Smooth muscle cell (in vitro differentiated cells): ENCODE measurements at regions not wholly inside any gene's neighbourhood (a gene's known extent, or its start where the extent isn't known, plus 50 kb on each side); places are given as distances from the start of the nearest gene placed in this dataset.
"Not testable (repeated sequence)": the region's sequence is repeated elsewhere in the genome, so short reads cannot be mapped to it uniquely, and the experiment has no call there.

Experiments
- DNase-seq: peaks from one replicate; lab custom pipeline; 2025; ENCODE audit not compliant: unreplicated experiment; lab: John Stamatoyannopoulos, UW
- H2AFZ ChIP-seq: fragments of 200-600 bp; sonication (generic); 2 replicates; pipeline ENCODE4 v1.6.0; 2016; ENCODE audit warnings: antibody characterized with exemption, low read depth, mild to moderate bottlenecking
- H3F3A ChIP-seq: fragments of 200-600 bp; sonication (generic); 2 replicates; pipeline ENCODE4 v1.6.0; 2017; ENCODE audit warnings: antibody characterized with exemption, low read depth
- H3K27ac ChIP-seq: fragments of 200-600 bp; sonication (generic); 2 replicates; pipeline ENCODE4 v1.5.1; 2016; ENCODE audit warnings: low read depth, mild to moderate bottlenecking
- H3K27me3 ChIP-seq: fragments of 200-600 bp; sonication (generic); 2 replicates; pipeline ENCODE4 v1.6.1; 2016; ENCODE audit warnings: low read depth, mild to moderate bottlenecking
- H3K36me3 ChIP-seq: fragments of 200-600 bp; sonication (generic); 2 replicates; pipeline ENCODE4 v1.5.1; 2016; ENCODE audit warnings: low read depth
- H3K4me1 ChIP-seq: fragments of 200-600 bp; sonication (generic); 2 replicates; pipeline ENCODE4 v1.5.1; 2016; ENCODE audit warnings: low read depth
- H3K4me2 ChIP-seq: fragments of 200-600 bp; sonication (generic); 2 replicates; pipeline ENCODE4 v1.6.0; 2016; ENCODE audit warnings: mild to moderate bottlenecking
- H3K4me3 ChIP-seq: fragments of 200-600 bp; sonication (generic); 2 replicates; pipeline ENCODE4 v1.5.1; 2016; ENCODE audit warnings: mild to moderate bottlenecking
- H3K79me2 ChIP-seq: fragments of 200-600 bp; sonication (generic); 2 replicates; pipeline ENCODE4 v1.6.0; 2016; ENCODE audit warnings: low read depth, mild to moderate bottlenecking
- H3K9ac ChIP-seq: fragments of 200-600 bp; sonication (generic); 2 replicates; pipeline ENCODE4 v1.6.0; 2016; ENCODE audit warnings: low read depth
- H3K9me3 ChIP-seq: fragments of 200-600 bp; sonication (generic); replicated peaks from 2 replicates; pipeline ENCODE4 v1.5.1; 2016; ENCODE audit warnings: low read depth
- H4K20me1 ChIP-seq: fragments of 200-600 bp; sonication (generic); 2 replicates; pipeline ENCODE4 v1.6.0; 2016; ENCODE audit warnings: low read depth
- CTCF ChIP-seq: fragments of 200-600 bp; sonication (generic); IDR thresholded peaks from 2 replicates; pipeline ENCODE4 v1.5.1; 2017; ENCODE audit warnings: borderline replicate concordance, mild to moderate bottlenecking, antibody characterized with exemption; ENCODE audit not compliant: insufficient read depth, poor library complexity, severe bottlenecking
- WGBS: methylation state at CpG from one replicate; pipeline ENCODE4 v1.1.7; 2016; ENCODE audit warnings: low lambda C conversion rate; 5-methylcytosine and 5-hydroxymethylcytosine counted together

- H3K36me3 ChIP-seq: no peaks in the 10 kb centered on the region
- 93% methylated on average over 1 of the region's 1 CpG for WGBS
- TF ChIP-seq CTCF: no peak
Measured at GRCh38 chr5:25255128-25255527, 610.4 kb upstream of the CDH10 start.

GRCh38 chr5:25241981-25242380 lies 597.2 kb upstream of the CDH10 start:
- H3K4me2 ChIP-seq: no peak overlapping the region
- no peaks in the 10 kb centered on the region for H3K79me2 ChIP-seq
- H3K4me3 ChIP-seq: no peak overlapping the region
- no peak overlapping the region for H3K9ac ChIP-seq
- no peaks in the 10 kb centered on the region for H3F3A ChIP-seq
- no peak overlapping the region for H3K27ac ChIP-seq
- H3K27me3 ChIP-seq: peaks cover 45% of the 10 kb centered on the region
- no peak for DNase-seq
- H4K20me1 ChIP-seq: no peaks in the 10 kb centered on the region
- no peak overlapping the region for H2AFZ ChIP-seq
- H3K36me3 ChIP-seq: no peaks in the 10 kb centered on the region
- TF ChIP-seq CTCF: no peak
- 42% methylated on average over 4 of the region's 4 CpGs for WGBS
- H3K9me3 ChIP-seq: no peaks in the 10 kb centered on the region
- no peaks in the 10 kb centered on the region for H3K4me1 ChIP-seq

More at GRCh38 chr5:25255128-25255527, 610.4 kb upstream of the CDH10 start:
- Histone ChIP-seq H3K27ac (no peak overlapping the region), H3K9me3 (no peaks in the 10 kb centered on the region), H3K4me3 (no peak overlapping the region), H3K9ac (no peak overlapping the region), H3K4me2 (no peak overlapping the region), H3K27me3 (peaks cover 50% of the 10 kb centered on the region), H3F3A (no peaks in the 10 kb centered on the region), H3K79me2 (no peaks in the 10 kb centered on the region), H2AFZ (no peak overlapping the region), H3K4me1 (no peaks in the 10 kb centered on the region), H4K20me1 (no peaks in the 10 kb centered on the region)
- no peak for DNase-seq

GRCh38 chr5:25238720-25239119 lies 593.9 kb upstream of the CDH10 start:
- not testable (repeated sequence) for H4K20me1 ChIP-seq, H3F3A ChIP-seq, H3K9me3 ChIP-seq, H3K4me1 ChIP-seq, H3K4me2 ChIP-seq, H3K27ac ChIP-seq, H3K79me2 ChIP-seq, H2AFZ ChIP-seq, H3K9ac ChIP-seq, H3K36me3 ChIP-seq, H3K4me3 ChIP-seq, DNase-seq
- peaks cover 23% of the 10 kb centered on the region for H3K27me3 ChIP-seq
- 93% methylated on average over 4 of the region's 4 CpGs for WGBS

GRCh38 chr5:25224316-25224982 lies 579.7 kb upstream of the CDH10 start:
- no peaks in the 10 kb centered on the region for H3K4me1 ChIP-seq
- H3K9ac ChIP-seq: no peak overlapping the region
- no peaks in the 10 kb centered on the region for H3F3A ChIP-seq
- no peaks in the 10 kb centered on the region for H3K79me2 ChIP-seq
- H3K36me3 ChIP-seq: no peaks in the 10 kb centered on the region
- no peak for TF ChIP-seq CTCF
- H3K27me3 ChIP-seq: no peaks in the 10 kb centered on the region
- no peak overlapping the region for H3K4me3 ChIP-seq
- H2AFZ ChIP-seq: no peak overlapping the region
- H3K4me2 ChIP-seq: no peak overlapping the region
- H3K9me3 ChIP-seq: no peaks in the 10 kb centered on the region
- WGBS: 91% methylated on average over 10 of the region's 10 CpGs
- H3K27ac ChIP-seq: no peak overlapping the region
- no peak for DNase-seq
- H4K20me1 ChIP-seq: no peaks in the 10 kb centered on the region

- not testable (repeated sequence) for H3K4me2 ChIP-seq, H3K4me1 ChIP-seq, H3F3A ChIP-seq, DNase-seq, H3K36me3 ChIP-seq, H3K27ac ChIP-seq, H4K20me1 ChIP-seq, H3K27me3 ChIP-seq, H3K79me2 ChIP-seq, H3K9me3 ChIP-seq, H2AFZ ChIP-seq, H3K4me3 ChIP-seq, H3K9ac ChIP-seq
- WGBS: 98% methylated on average over 23 of the region's 23 CpGs
Measured at GRCh38 chr5:25199902-25200301, 555.1 kb upstream of the CDH10 start.
